OCI-LY1 (cell line): ENCODE measurements at regions not wholly inside any gene's neighbourhood (a gene's known extent, or its start where the extent isn't known, plus 50 kb on each side); places are given as distances from the start of the nearest gene placed in this dataset.

Source experiments
- H2AFZ ChIP-seq: fragments of 200-600 bp; sonication (generic), shearing (Covaris generic); 2 replicates; pipeline ENCODE4 v1.6.0; 2014; ENCODE audit warnings: antibody characterized with exemption, mild to moderate bottlenecking, low read length
- H3F3A ChIP-seq: fragments of 200-600 bp; sonication (generic), shearing (Covaris generic); 2 replicates; pipeline ENCODE4 v1.6.0; 2014; ENCODE audit warnings: mild to moderate bottlenecking, antibody characterized with exemption, low read length, moderate library complexity; ENCODE audit not compliant: insufficient read depth
- H3K27ac ChIP-seq: fragments of 200-600 bp; sonication (generic); 2 replicates; pipeline ENCODE4 v1.5.1; 2014; ENCODE audit warnings: low read length, mixed run types, mild to moderate bottlenecking, low read depth; ENCODE audit not compliant: poor library complexity, severe bottlenecking
- H3K27me3 ChIP-seq: fragments of 200-600 bp; sonication (generic); 2 replicates; pipeline ENCODE4 v1.6.0; 2014; ENCODE audit warnings: antibody characterized with exemption, mild to moderate bottlenecking, low read length, moderate library complexity; ENCODE audit not compliant: insufficient read depth
- H3K36me3 ChIP-seq: fragments of 200-600 bp; sonication (generic); 2 replicates; pipeline ENCODE4 v1.6.1; 2014; ENCODE audit warnings: mild to moderate bottlenecking, antibody characterized with exemption, low read length, moderate library complexity, mixed read lengths; ENCODE audit not compliant: insufficient read depth
- H3K4me1 ChIP-seq: fragments of 200-600 bp; sonication (generic); 2 replicates; pipeline ENCODE4 v1.5.1; 2014; ENCODE audit warnings: mild to moderate bottlenecking, low read length, moderate library complexity; ENCODE audit not compliant: insufficient read depth, severe bottlenecking
- H3K4me2 ChIP-seq: fragments of 200-600 bp; sonication (generic), shearing (Covaris generic); 2 replicates; pipeline ENCODE4 v1.6.1; 2014; ENCODE audit warnings: low read length
- H3K4me3 ChIP-seq: fragments of 200-600 bp; sonication (generic); 2 replicates; pipeline ENCODE4 v1.5.1; 2014; ENCODE audit warnings: low read length, low read depth, mild to moderate bottlenecking, mixed read lengths; ENCODE audit not compliant: poor library complexity, severe bottlenecking
- H3K79me2 ChIP-seq: fragments of 200-600 bp; shearing (Covaris generic); 2 replicates; pipeline ENCODE4 v1.6.1; 2016; ENCODE audit warnings: mixed run types, low read length, mixed read lengths; ENCODE audit not compliant: insufficient read depth
- H3K9ac ChIP-seq: fragments of 200-600 bp; sonication (generic), shearing (Covaris generic); 2 replicates; pipeline ENCODE4 v1.6.1; 2014; ENCODE audit warnings: mild to moderate bottlenecking, low read length, mixed read lengths
- H3K9me2 ChIP-seq: fragments of 200-600 bp; sonication (generic), shearing (Covaris generic); 2 replicates; pipeline ENCODE4 v1.6.1; 2014; ENCODE audit warnings: low read depth, mild to moderate bottlenecking, low read length, mixed read lengths
- H3K9me3 ChIP-seq: fragments of 200-600 bp; shearing (Covaris generic); 2 replicates; pipeline ENCODE4 v1.6.1; 2014; ENCODE audit warnings: low read length, mixed read lengths
- H4K20me1 ChIP-seq: fragments of 200-600 bp; sonication (generic), shearing (Covaris generic); 2 replicates; pipeline ENCODE4 v1.6.0; 2016; ENCODE audit warnings: mild to moderate bottlenecking, low read length; ENCODE audit not compliant: insufficient read depth
- EZH2 ChIP-seq: fragments of 200-600 bp; sonication (generic), shearing (Covaris generic); IDR thresholded peaks from 2 replicates; pipeline ENCODE4 v1.8.0; 2017; ENCODE audit warnings: borderline replicate concordance, mixed run types, mild to moderate bottlenecking, antibody characterized with exemption, low read length, moderate library complexity, mixed read lengths
- TF ChIP-seq, protein P1 (sequence below): fragments of 200-600 bp; sonication (generic), shearing (Covaris generic); IDR thresholded peaks from 2 replicates; pipeline ENCODE4 v1.5.1; 2017; ENCODE audit warnings: mild to moderate bottlenecking, antibody characterized with exemption, low read length, moderate library complexity, mixed read lengths

DNA sequence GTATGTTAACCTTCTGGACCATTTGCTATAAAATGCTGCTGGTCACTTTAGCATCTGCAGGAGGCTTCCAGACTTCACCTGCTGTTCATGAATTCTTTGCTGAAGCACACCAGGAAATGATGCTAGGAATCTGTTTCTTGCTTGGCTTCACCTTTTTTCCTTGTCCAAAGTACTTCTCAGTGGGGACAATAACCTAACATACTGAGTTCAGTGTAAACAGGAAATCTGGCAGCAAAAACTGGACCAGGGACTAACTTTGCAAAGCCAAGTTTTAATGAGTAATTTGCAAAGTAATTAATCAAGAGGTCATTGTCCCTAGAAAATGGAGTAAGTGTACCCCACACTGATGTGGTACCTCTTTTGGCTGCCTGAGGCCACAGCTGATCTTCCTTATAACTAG, 128.4 kb downstream of the RXFP2 start:
- H3K4me1 ChIP-seq: no peaks in the 10 kb centered on the region
- H3K27me3 ChIP-seq: no peaks in the 10 kb centered on the region
- TF ChIP-seq, protein P1, sequence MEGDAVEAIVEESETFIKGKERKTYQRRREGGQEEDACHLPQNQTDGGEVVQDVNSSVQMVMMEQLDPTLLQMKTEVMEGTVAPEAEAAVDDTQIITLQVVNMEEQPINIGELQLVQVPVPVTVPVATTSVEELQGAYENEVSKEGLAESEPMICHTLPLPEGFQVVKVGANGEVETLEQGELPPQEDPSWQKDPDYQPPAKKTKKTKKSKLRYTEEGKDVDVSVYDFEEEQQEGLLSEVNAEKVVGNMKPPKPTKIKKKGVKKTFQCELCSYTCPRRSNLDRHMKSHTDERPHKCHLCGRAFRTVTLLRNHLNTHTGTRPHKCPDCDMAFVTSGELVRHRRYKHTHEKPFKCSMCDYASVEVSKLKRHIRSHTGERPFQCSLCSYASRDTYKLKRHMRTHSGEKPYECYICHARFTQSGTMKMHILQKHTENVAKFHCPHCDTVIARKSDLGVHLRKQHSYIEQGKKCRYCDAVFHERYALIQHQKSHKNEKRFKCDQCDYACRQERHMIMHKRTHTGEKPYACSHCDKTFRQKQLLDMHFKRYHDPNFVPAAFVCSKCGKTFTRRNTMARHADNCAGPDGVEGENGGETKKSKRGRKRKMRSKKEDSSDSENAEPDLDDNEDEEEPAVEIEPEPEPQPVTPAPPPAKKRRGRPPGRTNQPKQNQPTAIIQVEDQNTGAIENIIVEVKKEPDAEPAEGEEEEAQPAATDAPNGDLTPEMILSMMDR: no peak
- no peak for TF ChIP-seq EZH2
- no peak overlapping the region for H2AFZ ChIP-seq
- no peaks in the 10 kb centered on the region for H3K79me2 ChIP-seq
- no peaks in the 10 kb centered on the region for H3F3A ChIP-seq
- no peaks in the 10 kb centered on the region for H3K9me3 ChIP-seq
- no peak overlapping the region for H3K9ac ChIP-seq
- no peaks in the 10 kb centered on the region for H3K9me2 ChIP-seq
- H3K4me3 ChIP-seq: no peak overlapping the region
- H3K36me3 ChIP-seq: no peaks in the 10 kb centered on the region
- no peaks in the 10 kb centered on the region for H4K20me1 ChIP-seq
- H3K4me2 ChIP-seq: no peak overlapping the region
- H3K27ac ChIP-seq: no peak overlapping the region

DNA sequence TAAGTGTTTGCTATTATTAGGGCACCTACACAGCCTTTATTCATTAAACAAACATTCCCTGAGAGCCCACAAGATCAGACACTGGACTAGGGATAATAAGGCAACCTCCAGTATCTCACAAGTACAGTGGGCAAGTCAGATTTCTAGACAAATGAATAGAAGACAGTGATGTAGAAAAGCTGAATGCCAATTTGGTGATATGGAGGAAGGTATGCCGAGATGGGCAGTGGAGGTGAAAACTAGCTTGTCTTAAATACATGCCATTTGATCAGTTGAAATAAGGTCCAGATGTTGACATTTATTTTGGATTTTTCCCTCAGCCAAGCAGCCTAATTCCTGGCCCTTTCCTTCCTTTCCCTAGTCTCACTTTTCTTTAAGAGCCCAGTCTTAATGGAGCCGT, 130.3 kb downstream of the RXFP2 start:
- H3K79me2 ChIP-seq: no peaks in the 10 kb centered on the region
- no peaks in the 10 kb centered on the region for H3K27me3 ChIP-seq
- no peak overlapping the region for H3K4me2 ChIP-seq
- H3K27ac ChIP-seq: no peak overlapping the region
- H3K36me3 ChIP-seq: no peaks in the 10 kb centered on the region
- H3F3A ChIP-seq: no peaks in the 10 kb centered on the region
- H2AFZ ChIP-seq: no peak overlapping the region
- TF ChIP-seq, protein P1: no peak
- no peak for TF ChIP-seq EZH2
- H3K9me2 ChIP-seq: no peaks in the 10 kb centered on the region
- H3K4me1 ChIP-seq: no peaks in the 10 kb centered on the region
- H3K9me3 ChIP-seq: no peaks in the 10 kb centered on the region
- H3K9ac ChIP-seq: no peak overlapping the region
- H3K4me3 ChIP-seq: no peak overlapping the region
- no peaks in the 10 kb centered on the region for H4K20me1 ChIP-seq

DNA sequence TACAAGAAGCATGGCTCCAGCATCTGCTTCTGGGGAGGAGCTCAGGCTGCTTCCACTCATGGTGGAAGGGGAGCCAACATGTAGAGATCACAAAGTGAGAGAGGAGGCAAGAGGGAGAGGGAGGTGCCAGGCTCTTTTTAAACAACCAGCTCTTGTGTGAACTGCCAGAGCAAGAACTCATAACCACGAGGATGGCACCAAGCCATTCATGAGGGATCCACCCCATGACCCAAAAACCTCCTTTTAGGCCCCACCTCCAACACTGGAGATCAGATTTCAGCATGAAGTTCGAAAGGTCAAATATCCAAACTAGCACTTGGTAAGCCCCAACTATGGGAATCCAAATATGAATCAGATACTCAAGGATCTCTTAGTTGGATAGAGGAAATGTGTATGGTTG, 131.2 kb downstream of the RXFP2 start:
- no peaks in the 10 kb centered on the region for H4K20me1 ChIP-seq
- no peaks in the 10 kb centered on the region for H3F3A ChIP-seq
- no peaks in the 10 kb centered on the region for H3K9me2 ChIP-seq
- H2AFZ ChIP-seq: no peak overlapping the region
- H3K4me3 ChIP-seq: no peak overlapping the region
- no peak overlapping the region for H3K4me2 ChIP-seq
- H3K9ac ChIP-seq: no peak overlapping the region
- no peaks in the 10 kb centered on the region for H3K27me3 ChIP-seq
- no peaks in the 10 kb centered on the region for H3K79me2 ChIP-seq
- H3K36me3 ChIP-seq: no peaks in the 10 kb centered on the region
- H3K27ac ChIP-seq: no peak overlapping the region
- no peaks in the 10 kb centered on the region for H3K9me3 ChIP-seq
- no peaks in the 10 kb centered on the region for H3K4me1 ChIP-seq
- TF ChIP-seq, protein P1: no peak
- no peak for TF ChIP-seq EZH2
